ENCODE measurements at regions not wholly inside any gene's neighbourhood (a gene's known extent, or its start where the extent isn't known, plus 50 kb on each side); places are given as distances from the start of the nearest gene placed in this dataset.

DNA sequence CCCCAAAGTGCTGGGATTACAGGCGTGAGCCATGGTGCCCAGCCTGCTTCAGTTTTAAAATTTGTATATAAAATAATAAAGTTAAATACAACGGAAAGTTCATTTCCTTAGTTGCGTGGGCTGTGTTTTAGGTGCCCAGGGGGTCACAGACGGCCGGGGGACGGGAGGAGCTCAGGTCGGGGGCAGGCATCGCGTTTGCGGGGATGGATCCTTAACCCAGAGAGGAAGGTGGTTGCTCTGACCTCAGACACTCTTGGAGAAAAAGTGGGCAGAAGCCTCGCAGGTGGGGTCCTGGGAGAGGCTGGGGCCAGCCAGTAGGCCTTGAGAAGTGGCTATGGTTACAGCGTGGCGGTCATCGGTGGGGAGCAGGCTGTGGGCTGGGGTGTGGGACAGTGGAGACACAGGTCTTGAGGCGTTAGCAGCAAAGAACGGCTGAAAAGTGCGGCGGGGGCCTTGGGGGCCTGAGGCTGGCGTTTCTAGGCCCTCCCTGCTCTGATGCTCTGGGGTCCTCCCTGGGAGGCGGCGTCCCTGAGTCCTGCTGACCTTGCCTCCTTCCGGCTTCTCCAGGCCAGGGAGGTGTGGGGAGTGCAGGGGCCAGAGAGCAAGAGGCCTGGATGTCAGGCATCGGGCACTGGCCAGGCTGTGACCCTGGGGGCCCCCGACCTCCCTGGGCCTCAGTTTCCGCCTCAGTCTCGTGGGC is 54.4 kb downstream of the UNCX start:
- DNase-seq, result no peak

DNA sequence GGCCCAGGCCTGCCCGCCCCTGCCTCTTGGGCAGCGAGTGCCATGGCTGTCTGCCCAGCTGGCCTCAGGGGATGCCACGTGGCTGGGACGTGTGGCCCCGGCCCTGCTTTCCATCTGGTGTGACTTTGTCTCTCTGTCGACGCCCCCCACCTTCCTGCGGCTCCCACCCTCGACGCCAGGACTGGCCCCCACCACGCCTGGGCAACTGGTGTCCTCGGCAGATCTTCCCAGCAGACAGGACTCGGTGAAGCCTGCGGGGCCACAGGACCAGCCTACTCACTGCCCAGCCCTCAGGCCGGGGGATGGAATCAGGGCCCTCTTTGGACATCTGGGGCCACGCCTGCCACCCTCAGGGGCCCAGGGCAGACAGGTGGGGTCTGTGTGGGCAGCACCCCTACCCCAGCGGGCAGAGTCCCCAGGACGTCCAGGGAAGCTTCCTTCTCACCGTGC is 55.1 kb downstream of the UNCX start:
- no peak for DNase-seq

DNA sequence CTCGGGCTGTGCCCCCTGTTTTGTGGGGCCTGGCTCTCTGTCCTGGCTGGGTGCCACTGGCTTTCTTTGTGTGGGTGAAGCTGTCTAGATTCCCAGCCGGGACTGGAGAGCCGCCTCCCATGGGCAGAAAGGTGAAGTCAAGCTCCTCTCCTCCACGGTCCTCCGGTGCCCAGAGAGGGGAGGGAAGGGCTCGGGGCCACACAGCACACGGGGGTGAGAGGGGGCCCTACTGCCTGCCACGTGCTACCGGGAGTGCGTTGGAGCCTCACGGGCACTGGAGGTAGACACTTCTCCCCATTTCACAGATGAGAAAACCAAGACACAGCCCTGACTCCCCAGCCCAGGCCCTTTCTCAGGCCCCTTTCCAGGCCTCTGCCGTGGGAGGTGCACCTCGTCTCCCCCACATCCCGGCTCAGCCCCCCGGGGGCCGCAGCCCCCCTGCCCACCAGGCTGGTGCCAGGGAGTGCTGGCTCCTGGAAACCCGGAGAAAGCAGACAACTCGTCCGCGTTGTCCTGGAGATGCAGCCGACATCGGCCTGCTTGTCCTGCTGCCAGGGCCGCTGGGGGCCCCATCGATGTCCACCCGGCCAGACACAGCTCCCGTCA is 55.8 kb downstream of the UNCX start:
- DNase-seq, result no peak

DNA sequence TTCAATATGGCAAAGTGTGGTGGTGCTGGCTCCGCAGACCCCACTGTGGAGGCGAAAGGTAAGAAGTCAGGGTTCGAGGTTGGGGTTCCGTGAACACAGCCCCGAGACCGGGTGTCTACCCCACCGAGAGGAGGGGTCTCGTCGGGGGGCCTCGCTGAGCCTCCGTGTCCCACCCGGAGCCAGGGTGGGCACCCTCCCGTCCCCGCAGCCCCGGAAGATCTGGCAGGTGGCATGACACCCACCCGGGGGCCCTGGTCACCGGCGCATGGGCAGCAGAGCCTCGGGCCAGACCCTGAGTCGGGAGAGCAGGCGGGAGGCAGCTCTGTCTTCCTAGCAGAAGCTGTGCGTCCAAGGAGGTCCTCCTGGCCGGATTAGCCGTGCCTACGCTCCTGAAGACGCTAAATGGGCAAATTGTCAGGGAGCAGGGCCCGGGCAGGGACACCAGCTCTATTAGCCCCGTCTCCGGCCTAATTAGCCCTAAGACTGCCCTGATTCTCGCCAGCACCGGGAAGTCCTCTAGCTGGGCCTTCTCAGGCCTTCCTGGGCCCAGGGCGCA is 56.4 kb downstream of the UNCX start:
- no peak for DNase-seq

DNA sequence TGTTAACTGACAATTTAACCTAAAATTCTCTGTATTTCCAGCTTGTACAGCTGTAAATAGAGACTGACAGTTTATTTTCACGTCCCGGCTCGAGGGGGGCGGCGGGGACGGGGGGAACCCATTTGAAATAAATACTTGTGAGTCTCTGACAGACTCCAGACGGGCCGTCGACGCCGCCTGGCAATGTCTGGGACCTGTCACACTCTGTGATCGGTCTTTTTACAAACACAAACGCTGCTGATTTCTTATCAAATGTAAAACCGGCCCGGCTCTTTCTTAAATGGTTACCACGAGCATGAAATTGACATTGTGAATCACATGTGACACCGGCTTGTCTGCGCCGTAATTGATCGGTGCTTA is 57.0 kb downstream of the UNCX start:
- DNase-seq, result no peak

DNA sequence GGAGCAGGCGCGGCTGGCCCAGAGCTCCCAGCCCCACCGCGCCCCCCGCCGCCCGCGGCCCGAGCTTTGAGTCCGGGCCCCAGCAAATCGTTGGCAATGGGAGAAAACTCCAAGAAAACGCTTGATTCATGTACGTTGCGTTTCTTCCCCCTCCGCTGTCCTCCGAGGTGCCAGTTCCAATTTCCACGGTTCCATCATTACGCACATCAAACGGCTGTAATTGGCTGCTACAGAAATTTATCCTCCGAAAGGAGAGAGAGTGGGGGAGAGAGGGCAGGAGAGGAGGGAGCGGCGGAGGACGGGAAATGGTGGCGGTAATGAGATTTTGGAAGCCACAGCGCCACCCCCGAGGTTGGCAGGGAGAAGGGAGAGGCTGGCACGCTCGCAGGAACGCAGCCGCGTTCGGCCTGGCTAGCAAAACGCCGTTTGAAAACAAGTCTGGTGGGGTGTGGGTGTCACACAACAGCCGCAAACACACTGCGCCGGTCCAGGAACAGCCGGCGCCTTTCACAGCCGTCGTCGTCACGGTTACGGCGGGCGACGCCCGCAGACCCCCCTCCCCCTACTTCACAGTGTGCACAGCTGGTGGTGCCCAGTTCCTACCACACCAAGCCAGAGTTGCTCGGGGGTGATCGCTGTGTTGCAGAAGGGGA is 57.5 kb downstream of the UNCX start:
- no peak for DNase-seq

DNA sequence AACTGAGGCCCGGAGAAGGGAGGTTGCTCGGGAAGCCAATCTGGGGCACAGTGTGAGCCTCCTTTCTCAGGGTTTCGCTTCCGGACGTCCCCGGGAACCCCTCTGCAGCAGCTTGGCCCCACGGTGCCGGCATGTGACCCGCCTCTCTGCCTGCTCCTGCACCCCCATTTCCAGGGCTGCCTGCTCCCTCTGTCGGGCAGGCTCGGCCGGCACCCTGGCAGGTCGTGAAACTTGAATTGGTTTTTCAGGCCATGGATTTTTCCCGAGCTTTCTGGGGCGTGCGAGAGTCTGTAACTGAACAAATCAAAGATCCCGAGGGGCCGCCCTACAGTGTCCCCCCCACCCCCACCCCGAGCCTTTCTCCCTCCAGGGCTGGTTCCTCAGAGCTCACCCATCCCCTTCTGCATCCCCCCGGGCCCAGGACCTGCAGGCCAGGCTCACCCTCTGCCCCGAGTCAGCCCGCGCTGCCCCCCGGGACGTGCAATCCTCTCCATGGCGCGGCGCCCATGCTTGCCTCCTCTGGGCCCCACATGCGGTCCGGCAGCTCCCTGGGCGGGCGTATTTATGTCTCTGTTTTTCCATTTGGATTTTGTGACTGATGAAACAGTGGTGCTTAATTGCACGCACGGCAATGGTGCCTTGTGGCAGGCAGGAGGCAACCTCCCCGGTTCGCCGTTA is 58.1 kb downstream of the UNCX start:
- no peak for DNase-seq

DNA sequence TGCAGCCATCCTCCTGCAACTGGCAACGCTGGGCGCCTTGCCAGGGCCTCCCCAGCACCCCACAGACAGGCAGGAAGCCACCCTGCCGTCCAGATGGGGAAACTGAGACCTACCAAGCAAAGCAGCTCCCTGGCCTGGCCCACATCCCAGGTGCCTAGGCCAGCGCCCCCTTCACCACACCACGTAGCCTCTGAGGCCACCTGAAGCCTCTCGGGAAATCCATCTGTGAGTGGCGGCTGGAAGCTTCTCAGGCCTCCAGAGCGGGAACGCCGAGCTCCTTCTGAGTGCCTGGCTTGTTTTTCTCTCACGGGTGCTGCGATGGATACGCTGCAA is 58.7 kb downstream of the UNCX start:
- no peak for DNase-seq

DNA sequence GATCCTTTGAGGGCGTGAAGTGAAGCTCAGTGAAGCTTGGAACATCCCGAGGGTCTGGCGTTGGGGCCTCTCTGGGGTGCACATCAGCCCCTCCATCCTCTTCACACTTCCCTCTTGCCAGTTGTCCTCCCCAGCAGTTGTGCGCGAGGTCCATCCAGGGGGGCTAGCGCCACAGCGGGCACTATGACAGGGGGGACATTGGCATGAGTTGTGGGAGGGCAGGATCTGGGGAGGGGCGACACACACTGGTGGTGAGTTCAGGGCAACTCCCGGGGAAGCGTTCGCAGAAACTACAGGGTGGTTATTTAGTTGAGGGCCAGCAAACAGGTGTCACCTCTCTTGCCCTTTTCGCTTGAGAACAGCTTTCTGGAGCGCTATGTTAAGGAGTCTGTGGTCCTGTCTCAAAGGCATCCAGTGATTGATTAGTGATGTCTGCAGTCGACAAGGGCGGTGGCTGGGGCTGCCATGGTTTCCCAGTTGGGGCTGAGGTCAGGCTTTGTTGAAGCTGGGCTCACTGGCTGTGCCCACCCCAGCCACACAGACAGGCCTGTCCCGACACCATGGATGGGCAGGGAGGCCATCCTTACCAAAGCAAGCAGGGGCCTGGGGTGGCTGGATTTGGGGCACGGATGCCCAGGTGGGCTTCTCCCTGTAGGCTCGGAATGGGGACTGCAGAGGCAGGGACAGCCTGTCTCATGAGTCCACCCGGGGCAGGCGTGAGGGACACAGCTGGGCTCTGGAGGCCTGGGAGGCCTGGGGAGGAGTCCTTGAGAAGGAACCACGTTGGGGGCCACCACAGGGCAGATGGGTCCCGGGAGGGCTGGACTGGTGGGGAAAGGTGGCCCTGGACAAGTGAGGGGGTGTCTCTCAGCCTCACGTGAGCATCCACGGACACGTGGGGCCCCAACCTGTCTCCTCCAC is 59.4 kb downstream of the UNCX start:
- DNase-seq, result no peak

DNA sequence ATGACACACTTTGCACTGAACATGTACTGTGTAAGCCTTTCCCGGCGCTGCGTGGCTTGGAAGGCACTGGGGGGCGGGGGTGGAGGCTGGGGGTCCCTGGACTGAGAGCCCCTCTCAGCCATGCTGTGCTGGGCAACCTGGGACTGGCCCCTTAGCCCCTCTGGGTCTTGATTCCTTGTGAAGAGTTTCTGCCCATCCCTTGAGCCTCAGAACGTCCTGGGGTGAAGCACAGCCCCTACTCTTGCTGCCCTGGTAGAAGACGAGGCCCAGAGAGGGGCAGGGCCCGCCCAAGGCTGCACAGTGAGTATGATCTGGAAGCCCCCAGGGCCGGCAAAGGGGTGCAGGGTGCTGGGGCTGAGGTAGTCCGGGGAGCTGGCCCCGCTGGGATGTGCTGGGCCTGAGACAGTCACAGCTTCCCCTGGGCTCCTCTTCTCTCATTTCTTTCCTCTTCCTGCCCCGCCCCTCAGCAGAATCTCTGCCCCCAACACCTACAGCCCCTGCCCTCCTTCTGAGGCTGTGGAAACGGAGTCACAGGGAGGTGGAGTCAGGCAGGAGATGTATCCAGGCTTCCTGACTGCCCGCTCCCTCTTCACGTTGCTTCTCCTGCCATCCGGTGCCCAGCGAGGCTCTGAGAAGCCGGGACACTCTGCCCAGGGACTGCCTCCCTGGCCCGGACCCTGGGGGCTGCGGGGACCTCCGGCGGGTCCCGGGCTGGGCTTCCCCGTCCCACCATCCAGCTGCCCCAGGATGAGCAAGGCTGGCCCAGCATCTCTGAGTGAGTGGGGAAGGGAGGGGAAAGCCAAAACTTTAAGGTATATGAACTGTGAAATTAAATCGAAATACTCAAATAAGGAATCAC is 60.5 kb downstream of the UNCX start:
- DNase-seq, result no peak

DNA sequence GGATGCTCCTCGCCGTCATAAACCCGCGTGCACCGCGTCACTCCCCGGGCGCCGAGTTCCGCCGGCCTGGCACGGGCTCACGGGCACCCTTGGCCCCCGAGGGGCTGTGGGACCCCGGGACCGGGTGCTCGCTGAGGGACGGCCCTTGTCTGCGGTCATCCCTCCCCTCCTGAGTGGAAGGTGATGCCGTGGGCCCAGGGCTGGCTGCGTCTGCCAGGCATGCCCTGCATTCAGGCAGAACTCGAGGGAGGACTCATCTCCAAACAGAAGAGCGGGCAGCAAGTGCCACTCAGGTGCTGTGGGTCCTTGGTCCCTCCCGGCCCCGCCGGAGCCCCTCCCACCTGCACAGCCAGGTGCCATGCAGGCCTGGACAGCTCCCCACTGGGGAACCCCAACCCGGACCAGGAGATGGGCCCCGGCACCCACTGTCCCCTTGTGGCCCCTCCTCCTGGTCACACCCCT is 61.3 kb downstream of the UNCX start:
- no peak for DNase-seq

DNA sequence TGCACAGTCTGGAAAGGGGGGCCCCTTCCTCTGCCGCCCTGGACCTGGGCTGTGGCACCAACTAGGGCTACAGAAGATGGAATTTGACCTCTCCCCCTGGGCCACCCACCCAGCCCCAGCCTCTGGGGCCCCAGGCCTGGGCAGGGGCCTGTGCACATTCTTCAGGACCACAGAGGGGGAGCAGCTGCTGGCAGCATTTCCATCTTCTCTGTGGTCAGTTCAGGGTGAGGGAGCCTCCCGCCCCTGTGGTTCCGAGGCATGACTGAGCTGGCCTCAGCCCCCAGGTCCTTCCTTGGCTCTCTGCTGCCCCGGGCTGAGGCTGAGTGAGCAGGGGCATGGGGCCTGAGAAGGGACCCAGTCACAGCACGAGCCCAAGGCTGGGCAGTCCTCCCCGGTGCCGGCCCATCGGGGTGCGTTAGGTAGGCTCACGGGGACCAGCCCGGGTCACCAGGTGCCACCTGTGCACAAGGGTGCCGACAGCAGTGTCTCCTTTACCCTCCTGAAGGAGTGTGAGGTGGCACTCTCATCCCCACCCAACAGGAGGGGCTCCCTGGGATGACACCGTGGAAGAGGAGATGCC is 63.2 kb downstream of the UNCX start:
- no peak for DNase-seq

DNA sequence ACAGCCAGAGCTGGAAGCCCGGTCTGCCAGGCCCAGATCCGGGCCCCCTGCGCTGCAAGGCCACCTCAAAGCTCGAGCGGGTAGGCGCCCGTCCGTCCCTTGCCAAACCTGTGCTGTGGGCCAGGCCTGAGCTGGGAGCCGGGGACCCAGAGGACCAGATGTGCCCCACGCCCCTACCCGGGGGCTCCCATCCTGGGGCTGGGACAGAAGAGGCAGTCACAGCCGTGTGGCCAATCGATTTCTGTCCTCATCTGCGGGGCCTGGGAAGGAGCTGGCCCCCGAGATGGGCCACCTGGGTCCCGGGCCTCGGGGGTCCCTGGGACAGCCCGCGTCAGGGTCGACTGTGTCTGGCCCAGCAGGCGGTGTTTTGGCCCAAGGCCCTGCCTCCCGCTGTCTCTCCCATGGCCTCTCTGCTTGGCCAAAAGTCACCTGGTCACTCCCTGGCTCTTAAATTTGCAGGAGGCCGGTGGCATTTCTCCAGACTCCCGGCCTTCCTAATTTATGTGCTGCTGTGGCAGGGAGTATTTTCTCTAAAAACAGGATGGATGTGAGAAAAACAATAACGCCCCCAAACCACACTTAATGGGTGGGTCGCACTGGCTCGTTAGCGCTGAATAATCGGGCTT is 63.8 kb downstream of the UNCX start:
- DNase-seq, result no peak

DNA sequence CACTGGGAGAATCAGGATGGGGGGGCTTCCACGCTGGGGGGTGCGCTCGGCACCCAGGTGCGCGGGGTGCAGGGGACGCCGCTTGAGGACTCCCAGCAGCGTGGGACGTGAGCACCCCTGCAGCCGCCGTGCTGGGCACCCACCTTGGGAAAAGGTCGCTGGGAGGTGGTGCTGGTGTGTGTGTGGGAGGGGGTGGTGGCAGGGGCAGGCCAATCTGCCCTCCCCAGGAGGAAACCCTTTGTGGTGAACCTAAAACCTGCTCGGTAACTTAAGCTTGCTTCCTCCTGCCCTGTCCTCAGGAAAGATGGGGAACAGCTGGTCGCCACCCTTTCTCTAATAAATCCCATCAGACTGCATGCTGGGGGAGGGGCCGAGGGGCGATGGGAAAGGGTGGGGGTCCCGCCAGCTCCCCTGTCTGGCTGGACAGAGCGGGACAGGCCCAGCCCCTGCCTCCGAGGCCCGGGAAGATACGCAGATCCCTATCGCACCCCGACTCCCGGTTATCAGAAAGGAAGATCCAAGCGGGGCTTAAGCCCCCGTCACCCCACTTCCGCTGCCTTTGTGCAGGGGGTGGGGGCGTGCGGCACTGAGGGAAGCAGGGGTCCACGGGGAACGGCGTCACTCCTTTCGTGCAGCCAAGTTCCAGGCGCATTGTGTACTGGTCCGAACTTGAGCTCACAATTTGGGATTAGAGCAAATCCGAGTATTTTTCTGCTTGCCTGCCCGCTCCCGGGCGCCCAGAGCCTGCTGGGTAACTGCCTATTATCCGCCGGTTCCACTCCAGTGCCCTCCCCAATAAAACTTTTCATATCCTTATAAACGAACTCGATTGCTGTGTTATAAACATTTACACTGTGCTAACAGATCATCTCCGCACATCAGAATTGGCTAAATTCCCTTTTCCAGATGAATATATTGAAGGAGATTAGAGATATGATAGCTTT is 64.6 kb downstream of the UNCX start:
- DNase-seq, result no peak

DNA sequence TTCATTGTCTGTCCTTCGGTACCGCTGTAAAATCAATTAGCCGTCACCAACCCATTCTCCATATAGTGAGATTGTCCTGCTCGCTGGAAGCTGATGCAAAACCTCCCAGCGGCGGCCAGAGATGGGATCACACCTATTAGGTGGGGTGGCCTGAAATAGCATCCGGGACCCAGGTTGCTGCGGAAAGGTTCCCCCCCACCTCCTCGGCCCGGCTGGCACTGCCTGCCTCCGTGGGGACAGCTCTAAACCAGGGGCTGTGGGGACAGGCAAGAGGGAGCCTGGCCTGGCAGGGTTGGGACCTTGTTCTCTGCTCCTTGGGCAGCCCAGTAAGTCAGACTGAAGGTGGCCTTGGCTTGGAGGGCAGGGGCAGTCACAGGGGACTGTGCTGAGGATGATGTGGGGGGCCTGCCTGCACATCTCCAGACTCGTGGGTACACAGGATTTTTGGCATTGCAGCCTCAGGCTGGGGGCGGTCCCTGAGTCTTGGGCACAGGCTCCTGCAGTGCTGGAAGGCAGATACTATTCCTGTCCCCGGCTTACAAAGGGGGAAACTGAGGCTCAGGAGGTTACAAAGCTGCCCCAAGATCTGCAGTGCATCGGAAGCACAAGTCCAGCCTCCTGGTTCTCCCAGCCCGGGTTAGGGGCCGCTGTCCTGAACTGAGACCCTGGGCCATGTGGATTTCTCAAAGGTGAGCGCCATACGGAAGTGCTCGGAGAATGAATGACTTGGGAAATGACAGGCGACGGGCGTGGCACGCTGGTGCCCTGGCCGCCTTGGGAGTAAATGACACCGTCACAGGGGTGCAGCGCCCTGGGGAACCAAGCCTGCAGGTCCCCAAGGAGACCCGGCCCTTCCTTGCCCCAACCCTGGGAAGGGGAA is 65.6 kb downstream of the UNCX start:
- no peak for DNase-seq

DNA sequence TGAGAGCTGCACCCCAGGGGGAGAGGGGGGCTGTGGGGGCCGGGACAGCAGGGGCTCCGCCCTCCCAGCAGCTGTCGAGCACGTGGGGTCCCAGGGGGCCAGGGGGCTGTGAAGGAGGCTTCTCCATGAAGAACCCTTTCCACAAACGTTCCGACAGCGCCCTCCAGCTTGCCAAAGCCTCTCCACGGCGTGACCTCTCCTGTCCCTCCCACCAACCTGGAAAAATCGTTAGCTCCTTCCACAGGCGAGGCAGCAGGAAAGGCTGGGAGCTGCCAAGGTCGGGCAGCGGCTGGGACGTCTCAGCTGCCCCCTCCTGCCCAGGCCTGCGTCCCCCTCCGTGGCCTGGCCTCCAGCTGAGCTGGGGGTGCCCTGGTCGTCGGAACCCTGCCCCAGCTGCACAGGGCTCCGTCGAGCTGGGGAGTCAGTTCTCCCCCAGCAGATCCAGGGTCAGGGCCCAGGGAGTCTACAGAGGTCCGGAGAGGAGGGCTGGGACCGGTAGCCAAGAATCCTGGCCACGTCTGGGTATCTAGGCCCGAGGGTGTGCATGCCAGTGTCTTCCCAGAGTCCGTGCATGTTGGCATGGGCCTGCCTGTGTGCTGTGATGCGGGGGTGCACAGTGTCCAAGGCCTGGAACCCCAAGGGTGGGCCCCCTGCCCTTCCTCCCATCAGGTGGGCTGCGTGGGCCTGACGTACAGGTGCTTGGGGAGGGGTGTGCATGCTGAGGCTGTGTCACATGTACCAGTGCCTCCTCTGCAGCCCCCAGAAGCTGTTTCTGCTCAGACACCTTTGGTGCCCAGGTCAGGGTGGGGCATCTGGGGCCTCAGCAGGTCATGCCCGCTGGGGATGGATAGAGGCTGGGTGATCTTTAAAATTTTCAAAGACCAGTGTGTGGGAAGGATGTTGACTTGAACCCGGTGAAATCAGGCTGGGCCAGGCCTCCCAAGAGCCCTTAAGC is 66.5 kb downstream of the UNCX start:
- no peak for DNase-seq

DNA sequence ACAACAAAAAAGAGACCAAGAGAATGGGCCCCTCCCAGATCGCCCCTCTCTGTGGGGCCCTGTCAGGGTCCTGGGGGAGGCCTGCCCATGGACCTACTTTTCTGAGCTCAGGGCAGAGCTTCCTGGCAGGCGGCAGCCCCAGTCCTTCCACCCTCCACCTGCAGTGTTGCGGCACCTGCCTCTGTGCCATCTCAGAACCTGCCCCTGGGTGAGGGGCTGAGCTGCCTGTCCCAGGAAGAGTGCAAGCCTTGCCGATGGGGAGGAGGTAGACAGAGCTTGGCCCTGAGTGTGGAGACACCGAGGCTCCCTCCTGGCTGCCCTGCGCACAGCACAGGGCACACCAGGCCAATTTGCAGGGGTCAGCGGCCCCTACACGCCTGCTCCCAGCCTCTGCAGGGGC is 67.5 kb downstream of the UNCX start:
- DNase-seq, result no peak
